ENCODE measurements at regions not wholly inside any gene's neighbourhood (a gene's known extent, or its start where the extent isn't known, plus 50 kb on each side); places are given as distances from the start of the nearest gene placed in this dataset.

DNA sequence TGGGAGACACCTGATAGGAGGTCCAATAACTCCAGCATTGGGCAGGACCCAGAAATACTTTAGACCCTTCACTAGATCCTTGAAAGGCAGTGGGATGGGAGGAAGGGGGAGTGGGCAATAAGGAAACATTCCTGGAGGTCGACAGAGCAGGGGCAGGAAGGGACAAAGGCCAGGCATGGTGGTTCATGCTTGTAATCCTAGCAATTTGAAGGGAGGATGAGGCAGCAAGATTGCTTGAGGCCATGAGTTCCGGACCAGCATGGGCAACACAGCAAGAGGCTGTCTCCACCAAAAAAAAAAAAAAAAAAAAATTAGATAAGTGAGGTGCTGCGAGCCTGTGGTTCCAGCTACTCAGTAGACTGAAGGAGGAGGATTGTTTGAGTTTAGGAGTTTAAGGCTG is 134.9 kb downstream of the JCAD start:
- no peak for DNase-seq

DNA sequence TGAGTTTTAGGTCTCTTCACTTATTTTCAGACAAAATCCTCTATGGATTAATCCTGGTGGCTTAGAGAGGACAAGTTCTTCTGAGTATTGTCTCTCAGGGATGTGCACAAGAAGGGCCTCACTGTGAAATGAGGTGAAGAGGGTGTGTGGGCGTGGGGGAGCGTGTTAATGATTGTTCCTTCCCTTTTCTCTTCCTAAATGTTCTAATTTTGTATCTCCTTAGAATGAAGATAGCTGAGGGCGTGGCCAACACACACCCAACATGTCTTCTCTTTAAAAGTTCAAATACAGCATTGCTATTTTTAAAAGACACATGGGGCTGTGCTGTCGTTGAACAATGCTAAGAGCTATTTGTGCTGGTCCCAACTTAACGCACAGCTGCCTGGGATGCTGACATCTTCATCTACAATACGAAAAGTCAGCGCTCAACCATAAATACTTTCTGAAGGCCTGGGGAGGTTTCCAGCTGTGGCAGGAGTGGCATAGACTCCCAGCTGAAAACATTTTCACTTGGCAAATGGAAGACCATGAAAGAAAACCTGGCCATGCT is 135.9 kb downstream of the JCAD start:
- DNase-seq = no peak

DNA sequence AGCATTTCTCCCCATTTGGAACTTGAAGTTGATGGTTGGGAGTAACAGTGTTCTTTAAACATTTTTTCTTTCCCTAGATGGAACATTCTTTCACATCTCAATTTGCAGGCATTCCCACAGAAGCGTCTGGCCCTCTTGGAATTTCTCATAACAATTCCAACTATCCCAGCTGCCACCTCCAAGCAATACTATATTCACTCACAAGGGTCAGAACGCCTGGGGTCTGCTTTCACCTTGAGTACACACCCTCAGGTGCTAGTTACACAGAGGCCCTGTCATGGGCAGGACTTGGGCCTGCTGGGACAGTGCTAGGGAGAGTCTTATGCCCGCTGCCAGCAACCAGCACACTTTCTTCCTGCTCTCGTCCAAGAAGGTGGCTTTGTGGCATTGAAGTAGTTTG is 136.5 kb downstream of the JCAD start:
- no peak for DNase-seq

DNA sequence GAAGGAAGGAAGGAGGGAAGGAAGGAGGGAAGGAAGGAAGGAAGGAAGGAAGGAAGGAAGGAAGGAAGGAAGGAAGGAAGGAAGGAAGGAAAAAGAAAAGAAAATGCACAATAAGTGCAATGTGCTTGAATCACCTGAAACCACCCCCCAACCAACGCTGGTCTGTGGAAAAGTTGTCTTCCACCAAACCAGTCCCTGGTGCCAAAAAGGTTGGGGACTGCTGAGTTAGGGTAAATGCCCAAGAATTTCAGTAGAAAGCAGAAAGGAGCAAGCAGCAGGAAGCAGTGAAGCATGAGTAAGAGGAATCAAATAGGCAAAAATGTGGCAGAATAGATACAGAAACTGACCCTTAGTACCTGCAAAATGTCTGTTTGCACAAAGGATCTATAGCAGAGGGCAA is 137.2 kb downstream of the JCAD start:
- DNase-seq = no peak

DNA sequence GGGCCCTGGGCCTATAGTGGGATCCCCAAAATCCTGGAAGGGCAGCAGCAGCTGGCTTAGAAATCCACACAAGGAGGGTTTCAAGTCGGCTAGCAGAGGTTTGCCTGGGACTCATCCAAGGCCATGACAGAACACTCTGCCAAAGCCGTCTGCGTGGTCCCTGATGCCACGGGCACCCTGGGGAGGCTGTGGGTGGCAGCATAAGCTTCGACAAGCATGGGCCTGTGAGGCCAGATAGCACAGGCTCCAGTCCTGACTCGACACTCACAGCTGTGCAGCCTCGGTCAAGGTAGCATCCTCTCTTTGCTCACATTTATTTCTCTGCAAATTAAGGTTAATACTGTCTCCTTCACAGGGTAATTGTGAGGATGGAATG is 138.3 kb downstream of the JCAD start:
- no peak for DNase-seq

DNA sequence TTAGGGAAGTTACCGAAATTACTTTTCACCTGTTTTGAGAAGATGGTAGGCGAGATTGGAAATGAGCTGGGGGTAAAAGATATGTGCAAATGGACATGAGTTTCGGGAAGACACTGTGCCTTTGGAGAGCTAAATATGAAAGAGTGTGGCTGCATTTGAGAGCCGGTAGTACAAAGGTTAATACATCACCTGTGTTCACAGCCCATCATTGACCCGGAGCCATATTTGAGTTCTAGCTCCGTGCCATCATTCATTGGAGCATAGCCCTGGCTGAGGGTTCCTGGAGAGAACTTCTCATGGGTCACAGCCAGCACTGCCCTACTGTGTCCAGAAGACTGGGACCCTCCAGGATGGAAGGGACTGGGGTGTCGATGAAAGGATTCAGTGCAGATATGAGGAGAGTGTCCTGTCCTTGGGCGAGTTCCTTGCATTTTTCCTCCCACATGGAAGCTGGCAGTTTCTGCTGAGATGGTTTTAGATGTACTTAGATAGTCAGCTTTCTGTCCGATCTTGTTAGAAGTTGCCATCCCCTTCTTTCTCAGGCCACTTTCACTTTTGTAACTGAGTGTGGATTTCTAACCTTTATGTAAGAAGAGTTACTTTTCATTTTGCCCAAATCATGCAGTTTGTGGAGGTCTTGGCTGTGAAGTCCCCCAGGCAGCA is 138.8 kb downstream of the JCAD start:
- DNase-seq = no peak

DNA sequence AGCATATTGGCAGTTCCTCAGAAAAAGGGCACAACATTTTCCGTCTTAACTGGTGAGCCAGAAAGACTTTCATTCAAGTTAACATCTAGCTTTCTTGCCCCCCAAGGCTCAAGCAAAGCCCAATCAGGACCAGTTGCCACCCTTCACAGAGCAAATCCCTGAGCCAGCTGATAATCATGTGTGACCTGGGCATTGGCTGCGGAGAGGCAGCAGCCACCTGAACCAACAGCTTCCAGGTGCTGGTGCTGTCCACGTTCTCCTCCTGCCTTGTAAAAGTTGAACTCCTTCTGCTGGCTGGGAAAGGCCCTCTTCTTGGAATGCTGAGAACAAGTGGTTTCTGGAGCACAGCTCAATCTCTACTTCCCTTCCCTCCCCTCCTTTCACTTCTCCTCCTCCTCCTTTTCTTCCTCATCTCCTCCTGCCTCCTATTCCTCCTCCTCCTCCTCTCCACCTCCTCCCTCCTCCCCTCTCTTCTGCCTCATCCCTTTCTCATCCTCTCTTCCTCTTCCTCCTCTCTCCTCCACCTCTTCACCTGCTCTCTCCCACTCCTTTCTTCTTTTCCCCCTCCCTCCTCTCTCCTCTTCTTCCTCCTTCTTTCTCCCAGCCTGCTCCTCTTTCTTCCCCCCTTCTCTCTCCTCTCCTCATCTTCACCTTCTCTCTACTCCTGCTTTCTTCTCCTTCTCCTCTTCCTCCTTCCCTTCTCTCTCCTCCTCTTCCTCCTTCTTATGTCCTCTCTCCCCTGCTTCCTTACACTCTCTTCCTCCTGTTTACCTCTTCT is 140.6 kb downstream of the JCAD start:
- DNase-seq = no peak

DNA sequence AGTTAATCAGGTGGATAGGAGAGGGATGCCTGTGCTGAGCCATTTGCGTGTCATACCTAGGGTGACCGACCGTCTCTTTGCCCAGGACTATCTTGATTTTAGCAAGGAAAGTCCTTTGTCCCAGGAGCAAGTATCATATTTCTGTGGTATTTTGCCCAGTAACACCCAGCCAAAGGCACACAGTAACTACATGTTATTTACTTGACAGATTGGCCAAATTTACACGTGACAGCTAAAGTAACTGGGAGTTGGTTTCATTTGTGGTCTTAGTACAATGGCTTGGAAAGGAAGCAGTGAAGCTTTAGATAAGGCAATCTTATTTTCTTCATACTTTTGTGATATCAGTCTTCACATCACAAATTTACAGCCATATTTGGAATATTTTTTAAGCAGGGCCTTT is 142.1 kb downstream of the JCAD start:
- no peak for DNase-seq

DNA sequence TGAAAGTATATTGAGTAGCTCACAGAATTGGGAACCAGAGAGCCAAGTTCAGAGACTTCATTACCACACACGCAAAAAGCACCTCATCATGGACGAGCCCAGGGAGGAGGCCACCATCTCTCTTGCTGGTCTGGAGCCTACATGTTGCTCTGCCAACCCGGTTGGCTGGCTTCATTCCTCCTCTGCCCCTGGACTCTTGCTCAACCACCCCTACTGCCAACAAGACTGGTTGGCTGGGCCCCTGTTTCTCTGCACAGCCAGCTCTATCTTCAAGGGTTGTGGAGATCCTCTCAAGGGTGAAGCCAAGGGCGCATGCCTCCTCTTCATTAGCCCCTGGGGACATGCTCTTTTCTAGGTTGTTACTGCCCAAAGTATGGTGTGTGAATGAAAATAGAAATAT is 142.7 kb downstream of the JCAD start:
- DNase-seq = no peak

DNA sequence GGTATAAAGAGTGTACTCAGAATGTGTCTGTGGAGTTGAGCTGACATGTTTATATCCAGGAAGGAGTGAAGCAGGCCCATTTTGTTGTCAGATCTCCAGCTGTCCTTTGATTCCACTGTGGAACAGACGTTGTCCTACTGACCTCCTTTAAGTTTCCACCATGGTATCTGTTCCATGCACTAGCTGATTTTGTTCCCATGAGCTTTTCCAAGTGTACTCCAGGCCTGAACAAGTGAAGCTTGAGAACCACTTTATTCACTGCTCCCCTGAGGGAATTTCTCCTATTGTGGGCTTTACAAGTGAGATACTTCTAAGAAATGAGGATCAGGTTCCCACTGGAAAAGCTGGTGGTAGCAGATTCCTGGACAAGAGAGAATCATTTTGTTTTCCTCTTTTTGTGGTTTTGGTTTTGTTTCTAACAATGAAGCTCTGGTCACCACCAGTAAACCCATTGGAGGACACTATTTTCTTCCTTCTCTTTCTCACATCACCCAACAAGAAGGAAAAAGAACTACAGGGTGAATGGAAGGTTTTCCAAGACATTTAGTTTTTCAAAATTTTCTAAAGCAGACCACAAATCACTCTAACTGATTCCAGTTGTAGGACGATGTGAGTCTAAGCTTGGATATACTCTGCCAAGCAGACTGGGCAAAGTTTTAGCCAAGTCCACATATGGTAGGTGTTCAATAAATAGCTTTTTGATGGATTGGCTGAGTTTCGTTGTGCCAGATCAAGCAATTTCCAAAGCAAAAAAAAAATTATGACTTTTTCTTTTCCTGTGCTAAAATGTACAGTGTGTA is 144.2 kb downstream of the JCAD start:
- no peak for DNase-seq

DNA sequence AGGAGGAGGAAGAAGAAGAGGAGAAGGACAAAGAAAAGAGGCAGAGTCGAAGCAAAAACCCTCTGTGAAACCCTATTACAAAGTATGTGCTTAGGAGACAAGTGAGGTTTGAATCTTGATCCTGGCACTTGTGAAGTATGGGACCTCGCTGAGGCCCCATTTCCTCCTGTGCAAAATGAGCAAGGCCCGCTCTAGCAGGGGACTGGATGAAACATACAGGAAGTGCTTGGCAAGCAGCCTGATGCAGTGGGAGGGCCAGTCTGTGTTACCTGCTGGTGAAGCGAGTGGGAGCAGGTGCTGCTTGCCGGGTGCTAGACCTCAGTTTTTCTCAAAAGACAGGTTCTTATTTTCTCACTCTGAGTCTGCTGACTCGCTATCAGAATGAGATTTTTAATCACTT is 150.4 kb downstream of the JCAD start:
- DNase-seq = peak; percentile 7

DNA sequence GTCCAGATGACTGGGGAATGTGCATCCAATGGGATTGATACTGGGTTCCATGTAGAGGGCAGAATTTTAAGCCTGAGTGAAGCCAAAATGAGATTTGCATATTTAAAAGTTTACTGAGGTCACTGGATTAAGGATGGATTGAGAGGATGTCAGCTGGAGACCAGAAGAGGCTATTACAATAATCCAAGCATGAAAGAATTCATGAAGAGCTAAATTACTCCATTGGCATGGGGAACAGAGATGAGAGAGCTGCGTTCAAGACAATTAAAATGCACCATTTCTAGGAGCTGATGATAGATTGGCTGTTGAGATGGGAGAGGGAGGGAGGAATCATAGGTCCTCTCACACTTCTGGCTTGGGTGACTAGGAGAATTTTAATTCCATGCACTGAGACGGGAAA is 158.5 kb downstream of the JCAD start:
- DNase-seq = no peak

DNA sequence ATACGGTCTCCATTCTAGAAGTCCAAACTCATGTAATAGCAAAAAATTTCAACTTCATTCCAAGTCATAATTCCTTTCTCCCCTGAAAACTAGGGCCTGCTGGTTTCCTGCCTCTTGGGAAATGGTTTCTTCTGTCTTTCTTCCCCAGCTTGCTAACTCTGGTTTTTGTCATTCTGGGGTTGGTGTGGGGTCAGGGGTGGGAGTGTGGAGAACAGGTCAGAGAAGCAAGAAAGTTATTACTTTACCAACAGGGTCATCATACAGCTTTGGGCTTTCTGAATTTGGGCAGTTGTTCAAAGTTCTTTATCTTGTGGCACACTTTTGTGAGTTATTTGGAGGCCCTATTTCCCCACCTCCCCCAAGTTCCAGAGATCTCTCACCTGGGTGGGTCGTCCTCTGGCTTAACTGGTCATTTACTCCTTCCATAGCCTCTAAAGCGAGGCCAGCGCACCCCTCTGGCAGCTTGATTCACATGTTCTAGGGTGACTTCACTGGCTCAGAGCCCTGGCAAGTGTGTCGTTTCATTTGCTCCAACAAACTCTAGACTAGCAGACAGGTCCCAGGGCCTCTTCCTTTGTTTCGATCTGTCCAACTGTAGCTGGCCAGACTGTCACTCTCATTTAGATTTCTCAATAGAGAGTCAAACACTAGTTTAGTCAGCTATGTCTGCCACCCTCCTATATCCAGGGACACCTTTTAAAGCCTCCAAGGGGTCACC is 161.2 kb downstream of the JCAD start:
- no peak for DNase-seq

DNA sequence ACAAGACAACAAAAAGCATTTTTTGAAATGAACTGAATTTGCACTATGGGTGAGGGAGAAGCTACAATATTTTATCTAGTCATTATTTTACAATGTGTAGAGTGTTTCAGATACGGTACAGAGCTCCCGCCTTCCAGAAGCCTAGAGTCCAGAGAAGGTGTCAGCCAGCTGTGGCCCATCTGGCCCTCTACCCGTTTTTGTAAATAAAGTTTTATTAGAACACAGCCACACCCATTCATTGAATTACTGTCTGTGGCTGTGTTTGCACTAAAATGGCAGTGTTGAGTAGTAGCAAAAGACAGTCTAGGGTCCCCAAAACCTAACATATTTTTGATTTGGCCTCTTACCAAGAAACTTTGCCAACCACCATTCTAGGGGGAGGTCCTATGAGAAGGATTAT is 162.0 kb downstream of the JCAD start:
- no peak for DNase-seq

DNA sequence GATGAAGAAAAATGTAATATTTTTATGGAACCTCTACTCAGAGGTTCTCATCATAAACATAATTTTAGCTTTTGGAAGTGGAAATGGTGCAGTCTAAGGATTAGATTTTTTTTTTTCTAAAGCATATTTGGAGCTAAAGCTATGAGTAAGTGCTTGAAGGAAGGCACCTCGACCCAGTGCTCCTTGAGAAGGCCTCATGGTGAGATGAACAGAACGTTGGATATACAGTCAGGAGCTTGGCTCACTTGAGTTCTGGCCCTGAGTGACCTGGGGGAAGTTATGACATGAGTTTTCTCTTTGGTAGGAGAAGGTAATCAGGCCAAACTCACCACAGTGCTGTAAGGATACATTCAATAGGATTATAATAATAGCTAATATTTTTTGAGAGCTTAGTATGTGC is 163.3 kb downstream of the JCAD start:
- DNase-seq = no peak

DNA sequence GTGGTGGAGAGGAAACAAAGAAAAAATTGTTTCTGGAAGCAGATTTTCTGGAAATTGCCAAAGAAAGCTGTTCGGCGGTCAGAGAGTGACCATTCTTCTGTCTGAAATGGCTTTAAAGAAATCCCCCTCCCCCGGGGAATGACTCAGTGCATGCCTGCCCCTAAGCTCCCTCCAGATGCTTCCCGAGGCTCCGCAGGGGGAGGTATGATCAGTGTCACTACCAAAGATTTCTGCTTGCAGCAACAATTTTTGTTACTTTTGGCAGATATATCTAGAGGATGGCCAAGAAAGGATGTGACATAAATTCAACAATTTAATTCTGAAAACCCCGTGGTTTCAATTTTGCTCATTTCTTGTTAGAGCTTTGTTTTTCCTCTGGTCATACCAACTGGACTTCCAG is 163.9 kb downstream of the JCAD start:
- no peak for DNase-seq

DNA sequence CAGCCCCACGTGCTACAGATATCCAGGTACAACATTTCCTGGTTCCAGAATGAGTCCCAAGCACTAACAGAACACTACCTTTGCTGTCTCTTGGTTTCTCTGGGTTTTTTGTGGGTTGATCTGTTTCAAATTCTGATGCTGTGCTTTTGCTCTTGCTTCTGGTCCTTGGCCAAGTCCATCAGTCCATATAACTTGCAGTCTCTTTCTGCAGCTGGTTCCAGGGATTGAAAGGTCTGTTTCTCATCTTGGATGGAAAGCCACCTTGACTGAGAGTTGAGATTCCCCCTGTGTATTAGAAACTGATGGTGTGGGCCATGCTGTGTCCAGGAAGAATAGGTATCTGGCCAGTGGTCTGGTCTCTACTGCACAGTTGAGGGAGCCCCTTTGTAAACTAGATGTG is 171.1 kb downstream of the JCAD start:
- no peak for DNase-seq

DNA sequence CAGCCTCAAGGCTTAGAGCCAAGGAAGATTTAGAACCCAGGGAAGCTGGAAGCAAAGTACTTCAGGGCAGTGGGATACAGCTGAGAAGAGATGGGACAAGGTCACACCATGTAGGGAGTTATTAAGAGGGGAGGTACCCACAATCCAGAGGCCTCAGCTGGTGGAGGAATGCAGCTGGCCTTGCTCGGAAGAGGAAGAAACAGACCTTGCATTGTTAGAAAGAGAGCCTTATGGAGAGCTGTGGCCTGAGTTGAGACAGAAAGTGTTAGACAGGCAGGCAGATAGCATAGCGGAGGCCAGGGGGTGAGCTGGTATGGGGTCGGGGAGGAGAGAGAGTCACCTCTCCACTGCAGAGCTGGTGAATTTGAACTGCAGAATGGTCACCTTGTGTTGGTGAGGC is 173.1 kb downstream of the JCAD start:
- DNase-seq = no peak

DNA sequence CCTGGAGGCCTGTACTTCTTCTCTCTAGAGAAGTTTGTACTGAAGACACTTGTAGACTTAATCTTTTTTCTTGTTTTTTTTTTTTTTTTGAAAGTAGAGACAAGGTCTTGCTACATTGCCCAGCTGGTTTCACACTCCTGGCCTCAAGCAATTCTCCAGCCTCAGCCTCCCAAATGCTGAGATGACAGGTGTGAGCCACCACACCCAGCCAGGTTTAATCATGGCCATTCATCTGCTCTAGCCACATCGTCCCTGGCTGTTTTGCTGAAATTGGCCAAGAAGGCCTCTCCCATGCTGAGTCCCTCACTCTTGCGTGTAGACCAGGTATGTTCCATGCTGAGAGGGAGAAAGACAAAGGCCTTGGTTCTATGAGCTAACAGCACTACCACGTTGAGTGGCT is 176.2 kb downstream of the JCAD start:
- no peak for DNase-seq

DNA sequence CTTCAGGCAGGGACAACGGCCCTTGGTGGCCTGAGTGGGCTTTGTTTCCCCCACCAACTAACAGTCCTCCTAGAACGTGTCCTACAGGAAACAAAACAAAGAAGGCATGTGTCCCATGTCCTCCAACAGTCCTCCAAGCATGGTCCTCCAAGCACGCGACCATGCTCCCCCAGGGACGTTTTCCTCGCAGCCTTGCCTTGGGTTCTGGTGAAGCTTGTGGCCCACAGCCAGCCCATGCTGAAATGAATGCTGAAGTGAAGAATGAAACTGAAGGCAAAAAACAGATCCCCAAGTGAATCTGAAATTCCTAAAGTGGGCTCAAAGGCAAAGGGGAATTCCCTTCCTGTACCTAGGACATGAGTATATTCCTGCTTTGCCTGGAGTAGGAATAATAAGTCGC is 176.6 kb downstream of the JCAD start:
- DNase-seq = no peak

DNA sequence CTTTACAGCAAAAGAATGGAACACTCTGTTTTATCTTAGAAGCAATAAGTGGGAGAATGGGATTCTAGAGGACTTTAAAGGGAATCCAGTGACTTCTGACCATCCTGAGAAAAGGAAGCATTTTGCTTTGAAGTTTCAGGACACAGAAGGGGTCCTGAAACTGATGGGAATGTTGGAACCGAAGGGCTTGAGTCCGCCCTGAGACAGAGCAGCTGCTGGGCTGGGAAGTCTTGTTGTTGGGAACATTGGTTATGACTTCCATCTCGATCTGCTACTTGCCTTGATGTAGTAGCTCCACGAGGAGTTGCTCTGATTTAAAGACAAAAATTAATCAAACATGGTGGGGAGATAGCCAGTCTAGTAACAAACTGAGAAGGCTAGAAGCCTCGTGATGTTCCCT is 177.6 kb downstream of the JCAD start:
- no peak for DNase-seq

DNA sequence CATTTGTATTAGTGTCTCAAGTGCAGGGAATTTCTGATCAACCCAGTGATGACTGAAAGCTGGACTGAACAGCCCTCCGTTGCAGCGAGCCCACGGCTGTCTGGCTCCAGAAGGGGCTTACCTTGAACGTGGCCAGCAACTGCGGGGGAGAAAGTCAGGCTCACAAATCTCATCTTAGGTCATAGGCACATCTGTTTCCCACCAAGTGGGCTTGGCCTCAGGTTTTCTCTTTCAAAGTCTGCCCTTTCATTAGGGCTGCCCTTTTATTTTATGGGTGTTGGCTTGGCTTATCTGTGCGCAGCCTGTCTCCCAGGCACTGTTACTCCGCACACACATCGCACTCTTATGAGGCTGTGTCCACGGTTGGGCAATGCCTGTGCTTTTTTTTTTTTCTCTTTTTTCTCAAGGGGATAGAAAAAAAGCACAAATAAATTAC is 178.0 kb downstream of the JCAD start:
- no peak for DNase-seq

DNA sequence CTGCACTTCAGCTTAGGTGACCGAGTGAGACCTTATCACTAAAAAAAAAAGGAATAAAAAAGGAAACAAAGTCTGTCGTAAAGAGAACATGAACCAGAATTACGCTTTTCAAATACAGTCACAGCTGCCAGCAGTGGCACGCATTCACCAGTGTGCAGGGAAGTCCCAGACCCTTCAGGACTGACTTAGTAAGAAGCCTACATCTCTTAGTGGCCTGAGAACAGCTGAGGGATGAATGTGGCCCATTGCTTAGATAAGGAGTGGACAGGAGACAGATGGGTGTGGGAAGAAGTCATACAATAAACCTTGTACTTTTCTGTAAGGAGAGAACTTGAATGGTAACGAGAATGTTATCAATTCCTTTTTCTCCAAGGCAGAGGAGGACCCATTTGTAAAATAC is 178.5 kb downstream of the JCAD start:
- DNase-seq = no peak

Data from stimulated activated CD4-positive, alpha-beta T cell treated with anti-CD3 and anti-CD28 coated beads, Interleukin-15, amount 100 ng/mL, for 24 hours (primary cell).